ENCODE measurements at regions not wholly inside any gene's neighbourhood (a gene's known extent, or its start where the extent isn't known, plus 50 kb on each side); places are given as distances from the start of the nearest gene placed in this dataset.

DNA sequence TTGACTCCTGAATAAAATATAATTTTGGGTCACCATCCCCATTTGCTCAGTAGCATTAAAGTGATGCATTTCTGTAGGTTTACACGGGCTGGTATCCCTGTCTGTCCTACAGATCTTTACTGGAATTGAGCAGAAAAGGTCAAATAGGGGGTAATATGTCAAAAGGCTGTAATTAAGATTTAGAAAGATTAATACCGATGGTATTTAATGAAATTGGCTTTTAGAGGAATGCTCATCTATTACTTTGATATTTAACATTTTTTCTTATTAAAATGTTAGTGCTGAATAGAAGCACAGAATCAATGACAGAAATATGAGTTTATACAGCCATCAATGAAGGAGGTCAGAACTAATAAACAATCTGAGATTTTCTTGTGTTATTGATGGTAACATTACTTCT lies 1762.2 kb upstream of the WWC1 start:
- Histone ChIP-seq H3K4me2 (ENCODE audit: control insufficient read depth, extremely low read depth, insufficient read depth, low read depth, low read length) (no peak overlapping the region), H2AFZ (ENCODE audit: control insufficient read depth, low read length) (no peak overlapping the region), H3K9me1 (ENCODE audit: control insufficient read depth, extremely low read depth, insufficient read depth, low read length) (no peaks in the 10 kb centered on the region), H4K20me1 (ENCODE audit: control insufficient read depth, extremely low read depth, insufficient read depth, low read length) (no peaks in the 10 kb centered on the region), H3K9ac (ENCODE audit: control insufficient read depth, extremely low read depth, insufficient read depth, low read length) (no peak overlapping the region), H3K79me2 (ENCODE audit: control insufficient read depth, insufficient read depth, low read length) (no peaks in the 10 kb centered on the region), H3K4me3 (ENCODE audit: control insufficient read depth in 2 of 3, extremely low read depth in 1 of 3, insufficient read depth in 2 of 3, low read depth in 1 of 3, low read length in 3 of 3) (no peak overlapping the region), H3K27ac (ENCODE audit: control insufficient read depth, insufficient read depth, low read length) (no peak overlapping the region), H3K27me3 (ENCODE audit: control insufficient read depth, extremely low read depth, insufficient read depth, low read length) (no peaks in the 10 kb centered on the region), H3K9me3 (ENCODE audit: control insufficient read depth, low read depth, low read length) (peaks cover 1% of the 10 kb centered on the region), H3K4me1 (ENCODE audit: control insufficient read depth, extremely low read depth, insufficient read depth, low read length) (no peaks in the 10 kb centered on the region), H3K36me3 (ENCODE audit: control insufficient read depth in 2 of 2, extremely low read depth in 1 of 2, insufficient read depth in 2 of 2, low read length in 2 of 2) (no peaks in the 10 kb centered on the region)
- DNase-seq (ENCODE audit: low read depth, low spot score) (no peak), FAIRE-seq (no peak)
- TF ChIP-seq, protein P1, sequence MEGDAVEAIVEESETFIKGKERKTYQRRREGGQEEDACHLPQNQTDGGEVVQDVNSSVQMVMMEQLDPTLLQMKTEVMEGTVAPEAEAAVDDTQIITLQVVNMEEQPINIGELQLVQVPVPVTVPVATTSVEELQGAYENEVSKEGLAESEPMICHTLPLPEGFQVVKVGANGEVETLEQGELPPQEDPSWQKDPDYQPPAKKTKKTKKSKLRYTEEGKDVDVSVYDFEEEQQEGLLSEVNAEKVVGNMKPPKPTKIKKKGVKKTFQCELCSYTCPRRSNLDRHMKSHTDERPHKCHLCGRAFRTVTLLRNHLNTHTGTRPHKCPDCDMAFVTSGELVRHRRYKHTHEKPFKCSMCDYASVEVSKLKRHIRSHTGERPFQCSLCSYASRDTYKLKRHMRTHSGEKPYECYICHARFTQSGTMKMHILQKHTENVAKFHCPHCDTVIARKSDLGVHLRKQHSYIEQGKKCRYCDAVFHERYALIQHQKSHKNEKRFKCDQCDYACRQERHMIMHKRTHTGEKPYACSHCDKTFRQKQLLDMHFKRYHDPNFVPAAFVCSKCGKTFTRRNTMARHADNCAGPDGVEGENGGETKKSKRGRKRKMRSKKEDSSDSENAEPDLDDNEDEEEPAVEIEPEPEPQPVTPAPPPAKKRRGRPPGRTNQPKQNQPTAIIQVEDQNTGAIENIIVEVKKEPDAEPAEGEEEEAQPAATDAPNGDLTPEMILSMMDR (optimal IDR thresholded peaks at IDR 0.05 in 1 of 3, IDR thresholded peaks at IDR 0.05 in 1 of 3, conservative IDR thresholded peaks at IDR 0.05 in 1 of 3; ENCODE audit: extremely low read depth in 1 of 3, insufficient read depth in 2 of 3, low read length in 3 of 3) = no peak
- TF ChIP-seq EZH2 (IDR thresholded peaks at IDR 0.05; ENCODE audit: low read length) = no peak
- dilution Hi-C loops (cut with MboI; ENCODE audit: extremely low pct_ligation_motif_present, low sequenced_read_pairs) = no loop called here

DNA sequence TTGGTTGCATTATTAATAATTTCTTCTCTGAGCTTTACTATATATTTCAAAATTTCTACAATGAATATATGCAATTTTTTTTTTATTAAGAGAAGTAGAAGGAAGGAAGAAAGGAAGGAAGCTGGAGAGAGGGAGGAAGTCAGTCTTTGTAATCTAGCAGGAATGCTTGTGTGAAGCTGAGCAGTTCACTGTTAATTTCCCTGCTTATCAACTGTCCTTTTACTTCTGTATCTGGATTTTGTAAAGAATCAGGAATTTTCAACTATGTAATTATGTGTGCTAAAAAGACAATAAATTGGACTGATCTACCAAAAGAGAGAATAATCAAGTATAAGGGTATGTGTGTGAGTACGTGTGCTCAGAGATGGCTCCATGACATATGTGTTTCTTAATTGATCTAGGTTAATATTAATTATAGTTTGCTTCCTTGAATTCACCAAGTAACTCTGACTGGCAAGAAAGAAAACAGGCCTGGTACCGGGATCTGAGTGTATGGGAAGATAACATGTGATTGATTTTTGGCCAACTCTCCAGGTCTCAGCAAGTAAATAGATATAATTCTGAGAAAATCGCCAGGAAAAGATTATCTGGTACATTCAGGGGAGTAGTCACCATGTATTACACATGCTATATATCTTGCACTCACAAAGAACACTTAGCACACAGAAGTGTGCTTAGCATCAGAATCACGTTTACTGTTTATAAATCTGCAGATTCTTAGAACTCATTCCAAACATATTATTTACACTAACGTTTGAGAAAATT lies 1758.8 kb upstream of the WWC1 start:
- Histone ChIP-seq H4K20me1 (ENCODE audit: control insufficient read depth, extremely low read depth, insufficient read depth, low read length) (no peaks in the 10 kb centered on the region), H3K4me2 (ENCODE audit: control insufficient read depth, extremely low read depth, insufficient read depth, low read depth, low read length) (no peak overlapping the region), H3K27me3 (ENCODE audit: control insufficient read depth, extremely low read depth, insufficient read depth, low read length) (no peaks in the 10 kb centered on the region), H2AFZ (ENCODE audit: control insufficient read depth, low read length) (no peak overlapping the region), H3K9me3 (ENCODE audit: control insufficient read depth, low read depth, low read length) (no peaks in the 10 kb centered on the region), H3K4me3 (ENCODE audit: control insufficient read depth in 2 of 3, extremely low read depth in 1 of 3, insufficient read depth in 2 of 3, low read depth in 1 of 3, low read length in 3 of 3) (no peak overlapping the region), H3K79me2 (ENCODE audit: control insufficient read depth, insufficient read depth, low read length) (no peaks in the 10 kb centered on the region), H3K27ac (ENCODE audit: control insufficient read depth, insufficient read depth, low read length) (no peak overlapping the region), H3K9me1 (ENCODE audit: control insufficient read depth, extremely low read depth, insufficient read depth, low read length) (no peaks in the 10 kb centered on the region), H3K9ac (ENCODE audit: control insufficient read depth, extremely low read depth, insufficient read depth, low read length) (no peak overlapping the region), H3K4me1 (ENCODE audit: control insufficient read depth, extremely low read depth, insufficient read depth, low read length) (no peaks in the 10 kb centered on the region), H3K36me3 (ENCODE audit: control insufficient read depth in 2 of 2, extremely low read depth in 1 of 2, insufficient read depth in 2 of 2, low read length in 2 of 2) (no peaks in the 10 kb centered on the region)
- dilution Hi-C loops (cut with MboI; ENCODE audit: extremely low pct_ligation_motif_present, low sequenced_read_pairs) = no loop called here
- DNase-seq (ENCODE audit: low read depth, low spot score) (no peak), FAIRE-seq (no peak)
- TF ChIP-seq, protein P1 (optimal IDR thresholded peaks at IDR 0.05 in 1 of 3, IDR thresholded peaks at IDR 0.05 in 1 of 3, conservative IDR thresholded peaks at IDR 0.05 in 1 of 3; ENCODE audit: extremely low read depth in 1 of 3, insufficient read depth in 2 of 3, low read length in 3 of 3) = no peak
- no peak for TF ChIP-seq EZH2 (IDR thresholded peaks at IDR 0.05; ENCODE audit: low read length)

Measured in keratinocyte (primary cell).